ENCODE measurements at regions not wholly inside any gene's neighbourhood (a gene's known extent, or its start where the extent isn't known, plus 50 kb on each side); places are given as distances from the start of the nearest gene placed in this dataset.
"Not testable (repeated sequence)": the region's sequence is repeated elsewhere in the genome, so short reads cannot be mapped to it uniquely, and the experiment has no call there.

DNA sequence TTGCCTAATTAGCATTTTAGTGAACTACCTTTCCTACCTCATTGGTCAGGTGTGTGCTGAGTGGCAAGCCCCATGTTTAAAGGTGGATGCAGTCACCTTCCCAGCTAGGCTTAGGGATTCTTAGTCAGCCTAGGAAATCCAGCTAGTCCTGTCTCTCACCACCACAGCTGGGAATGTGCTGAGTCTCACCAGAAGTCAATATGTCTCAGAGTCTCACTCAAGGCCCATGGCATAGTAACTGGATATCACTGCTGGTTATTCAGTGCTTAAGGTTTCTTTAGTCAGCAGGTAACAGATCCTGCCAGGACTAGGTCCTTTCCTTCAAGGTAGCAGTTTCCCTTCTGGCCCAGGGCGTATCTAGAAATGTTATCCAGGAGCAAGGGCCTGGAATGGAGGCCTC lies 136.5 kb downstream of the COX18 start:
- no peak for TF ChIP-seq NFYB (CRISPR knock-in tag; conservative IDR thresholded peaks at IDR 0.05; ENCODE audit: low read depth)
- TF ChIP-seq, protein P1, sequence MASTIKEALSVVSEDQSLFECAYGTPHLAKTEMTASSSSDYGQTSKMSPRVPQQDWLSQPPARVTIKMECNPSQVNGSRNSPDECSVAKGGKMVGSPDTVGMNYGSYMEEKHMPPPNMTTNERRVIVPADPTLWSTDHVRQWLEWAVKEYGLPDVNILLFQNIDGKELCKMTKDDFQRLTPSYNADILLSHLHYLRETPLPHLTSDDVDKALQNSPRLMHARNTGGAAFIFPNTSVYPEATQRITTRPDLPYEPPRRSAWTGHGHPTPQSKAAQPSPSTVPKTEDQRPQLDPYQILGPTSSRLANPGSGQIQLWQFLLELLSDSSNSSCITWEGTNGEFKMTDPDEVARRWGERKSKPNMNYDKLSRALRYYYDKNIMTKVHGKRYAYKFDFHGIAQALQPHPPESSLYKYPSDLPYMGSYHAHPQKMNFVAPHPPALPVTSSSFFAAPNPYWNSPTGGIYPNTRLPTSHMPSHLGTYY (CRISPR knock-in tag; IDR thresholded peaks at IDR 0.05): no peak
- no peak for TF ChIP-seq FOXJ3 (CRISPR knock-in tag; IDR thresholded peaks at IDR 0.05; ENCODE audit: borderline replicate concordance)
- TF ChIP-seq JAZF1 (CRISPR knock-in tag; IDR thresholded peaks at IDR 0.05): no peak
- H3K4me3 Mint-ChIP-seq: no peak overlapping the region
- ATAC-seq (no peak), DNase-seq (ENCODE audit: low spot score) (no peak)
- no peak overlapping the region for H3K27ac Mint-ChIP-seq
- no peaks in the 10 kb centered on the region; the same call in 1 of the 2 replicates for H3K27me3 Mint-ChIP-seq (ENCODE audit: low read depth)
- CTCF ChIA-PET: interaction anchor here (0.6 kb wide), 1 partner anchor 17 kb away, joined by 3 read pairs; no protein-coding TSS in a partner anchor
- POLR2A ChIA-PET: no interaction called here
- peaks cover 18% of the 10 kb centered on the region for H3K4me1 Mint-ChIP-seq
- H3K36me3 Mint-ChIP-seq: no peaks in the 10 kb centered on the region
- no peaks in the 10 kb centered on the region; the same call in 1 of the 2 replicates for H3K9me3 Mint-ChIP-seq

DNA sequence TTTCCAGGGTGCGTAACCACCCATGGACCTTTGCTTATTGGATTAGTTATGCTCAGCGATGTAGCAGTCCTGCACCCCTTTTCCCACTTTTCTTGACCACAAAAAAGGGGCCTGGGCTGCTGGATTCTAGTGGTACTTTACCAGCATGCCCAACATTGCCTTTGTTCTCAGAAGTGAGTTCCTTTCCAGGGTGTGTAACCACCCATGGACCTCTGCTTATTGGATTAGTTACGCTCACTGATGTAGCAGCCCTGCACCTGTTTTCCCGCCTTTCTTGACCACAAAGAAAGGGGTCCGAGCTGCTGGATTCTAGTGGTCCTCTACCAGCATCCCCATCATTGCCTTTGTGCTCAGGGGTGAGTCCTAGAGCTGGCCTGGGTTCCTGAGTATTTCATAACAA lies 138.2 kb downstream of the COX18 start:
- H3K27ac Mint-ChIP-seq: no peak overlapping the region
- peaks cover 5% of the 10 kb centered on the region for H3K9me3 Mint-ChIP-seq
- no peaks in the 10 kb centered on the region; the same call in 1 of the 2 replicates for H3K27me3 Mint-ChIP-seq (ENCODE audit: low read depth)
- no peak overlapping the region for H3K4me3 Mint-ChIP-seq
- ATAC-seq (no peak), DNase-seq (ENCODE audit: low spot score) (no peak)
- POLR2A ChIA-PET: no interaction called here
- H3K4me1 Mint-ChIP-seq: peaks cover 18% of the 10 kb centered on the region
- CTCF ChIA-PET: no interaction called here
- no peaks in the 10 kb centered on the region for H3K36me3 Mint-ChIP-seq
- TF ChIP-seq, protein P2, sequence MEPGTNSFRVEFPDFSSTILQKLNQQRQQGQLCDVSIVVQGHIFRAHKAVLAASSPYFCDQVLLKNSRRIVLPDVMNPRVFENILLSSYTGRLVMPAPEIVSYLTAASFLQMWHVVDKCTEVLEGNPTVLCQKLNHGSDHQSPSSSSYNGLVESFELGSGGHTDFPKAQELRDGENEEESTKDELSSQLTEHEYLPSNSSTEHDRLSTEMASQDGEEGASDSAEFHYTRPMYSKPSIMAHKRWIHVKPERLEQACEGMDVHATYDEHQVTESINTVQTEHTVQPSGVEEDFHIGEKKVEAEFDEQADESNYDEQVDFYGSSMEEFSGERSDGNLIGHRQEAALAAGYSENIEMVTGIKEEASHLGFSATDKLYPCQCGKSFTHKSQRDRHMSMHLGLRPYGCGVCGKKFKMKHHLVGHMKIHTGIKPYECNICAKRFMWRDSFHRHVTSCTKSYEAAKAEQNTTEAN (CRISPR knock-in tag; IDR thresholded peaks at IDR 0.05): no peak
- TF ChIP-seq CBFB (CRISPR knock-in tag; IDR thresholded peaks at IDR 0.05; ENCODE audit: low read depth) (no peak), ETV6 (CRISPR knock-in tag; IDR thresholded peaks at IDR 0.05) (no peak), GABPB1 (CRISPR knock-in tag; IDR thresholded peaks at IDR 0.05) (no peak), ATF1 (CRISPR knock-in tag; IDR thresholded peaks at IDR 0.05) (no peak), NR3C1 (CRISPR knock-in tag; conservative IDR thresholded peaks at IDR 0.05; ENCODE audit: low read depth) (no peak), SOX15 (CRISPR knock-in tag; IDR thresholded peaks at IDR 0.05) (no peak), JUN (CRISPR knock-in tag; IDR thresholded peaks at IDR 0.05) (no peak), FOXP1 (CRISPR knock-in tag; IDR thresholded peaks at IDR 0.05; ENCODE audit: borderline replicate concordance) (no peak), ZNF232 (CRISPR knock-in tag; IDR thresholded peaks at IDR 0.05) (no peak)
- TF ChIP-seq, protein P3, sequence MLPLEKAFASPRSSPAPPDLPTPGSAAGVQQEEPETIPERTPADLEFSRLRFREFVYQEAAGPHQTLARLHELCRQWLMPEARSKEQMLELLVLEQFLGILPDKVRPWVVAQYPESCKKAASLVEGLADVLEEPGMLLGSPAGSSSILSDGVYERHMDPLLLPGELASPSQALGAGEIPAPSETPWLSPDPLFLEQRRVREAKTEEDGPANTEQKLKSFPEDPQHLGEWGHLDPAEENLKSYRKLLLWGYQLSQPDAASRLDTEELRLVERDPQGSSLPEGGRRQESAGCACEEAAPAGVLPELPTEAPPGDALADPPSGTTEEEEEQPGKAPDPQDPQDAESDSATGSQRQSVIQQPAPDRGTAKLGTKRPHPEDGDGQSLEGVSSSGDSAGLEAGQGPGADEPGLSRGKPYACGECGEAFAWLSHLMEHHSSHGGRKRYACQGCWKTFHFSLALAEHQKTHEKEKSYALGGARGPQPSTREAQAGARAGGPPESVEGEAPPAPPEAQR (CRISPR knock-in tag; IDR thresholded peaks at IDR 0.05): no peak
- TF ChIP-seq, protein P4, sequence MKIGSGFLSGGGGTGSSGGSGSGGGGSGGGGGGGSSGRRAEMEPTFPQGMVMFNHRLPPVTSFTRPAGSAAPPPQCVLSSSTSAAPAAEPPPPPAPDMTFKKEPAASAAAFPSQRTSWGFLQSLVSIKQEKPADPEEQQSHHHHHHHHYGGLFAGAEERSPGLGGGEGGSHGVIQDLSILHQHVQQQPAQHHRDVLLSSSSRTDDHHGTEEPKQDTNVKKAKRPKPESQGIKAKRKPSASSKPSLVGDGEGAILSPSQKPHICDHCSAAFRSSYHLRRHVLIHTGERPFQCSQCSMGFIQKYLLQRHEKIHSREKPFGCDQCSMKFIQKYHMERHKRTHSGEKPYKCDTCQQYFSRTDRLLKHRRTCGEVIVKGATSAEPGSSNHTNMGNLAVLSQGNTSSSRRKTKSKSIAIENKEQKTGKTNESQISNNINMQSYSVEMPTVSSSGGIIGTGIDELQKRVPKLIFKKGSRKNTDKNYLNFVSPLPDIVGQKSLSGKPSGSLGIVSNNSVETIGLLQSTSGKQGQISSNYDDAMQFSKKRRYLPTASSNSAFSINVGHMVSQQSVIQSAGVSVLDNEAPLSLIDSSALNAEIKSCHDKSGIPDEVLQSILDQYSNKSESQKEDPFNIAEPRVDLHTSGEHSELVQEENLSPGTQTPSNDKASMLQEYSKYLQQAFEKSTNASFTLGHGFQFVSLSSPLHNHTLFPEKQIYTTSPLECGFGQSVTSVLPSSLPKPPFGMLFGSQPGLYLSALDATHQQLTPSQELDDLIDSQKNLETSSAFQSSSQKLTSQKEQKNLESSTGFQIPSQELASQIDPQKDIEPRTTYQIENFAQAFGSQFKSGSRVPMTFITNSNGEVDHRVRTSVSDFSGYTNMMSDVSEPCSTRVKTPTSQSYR (CRISPR knock-in tag; IDR thresholded peaks at IDR 0.05): no peak
- TF ChIP-seq, protein P5, sequence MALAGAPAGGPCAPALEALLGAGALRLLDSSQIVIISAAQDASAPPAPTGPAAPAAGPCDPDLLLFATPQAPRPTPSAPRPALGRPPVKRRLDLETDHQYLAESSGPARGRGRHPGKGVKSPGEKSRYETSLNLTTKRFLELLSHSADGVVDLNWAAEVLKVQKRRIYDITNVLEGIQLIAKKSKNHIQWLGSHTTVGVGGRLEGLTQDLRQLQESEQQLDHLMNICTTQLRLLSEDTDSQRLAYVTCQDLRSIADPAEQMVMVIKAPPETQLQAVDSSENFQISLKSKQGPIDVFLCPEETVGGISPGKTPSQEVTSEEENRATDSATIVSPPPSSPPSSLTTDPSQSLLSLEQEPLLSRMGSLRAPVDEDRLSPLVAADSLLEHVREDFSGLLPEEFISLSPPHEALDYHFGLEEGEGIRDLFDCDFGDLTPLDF (CRISPR knock-in tag; IDR thresholded peaks at IDR 0.05): no peak
- TF ChIP-seq, protein P6, sequence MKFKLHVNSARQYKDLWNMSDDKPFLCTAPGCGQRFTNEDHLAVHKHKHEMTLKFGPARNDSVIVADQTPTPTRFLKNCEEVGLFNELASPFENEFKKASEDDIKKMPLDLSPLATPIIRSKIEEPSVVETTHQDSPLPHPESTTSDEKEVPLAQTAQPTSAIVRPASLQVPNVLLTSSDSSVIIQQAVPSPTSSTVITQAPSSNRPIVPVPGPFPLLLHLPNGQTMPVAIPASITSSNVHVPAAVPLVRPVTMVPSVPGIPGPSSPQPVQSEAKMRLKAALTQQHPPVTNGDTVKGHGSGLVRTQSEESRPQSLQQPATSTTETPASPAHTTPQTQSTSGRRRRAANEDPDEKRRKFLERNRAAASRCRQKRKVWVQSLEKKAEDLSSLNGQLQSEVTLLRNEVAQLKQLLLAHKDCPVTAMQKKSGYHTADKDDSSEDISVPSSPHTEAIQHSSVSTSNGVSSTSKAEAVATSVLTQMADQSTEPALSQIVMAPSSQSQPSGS (CRISPR knock-in tag; IDR thresholded peaks at IDR 0.05; ENCODE audit: borderline replicate concordance, low read depth): no peak
- TF ChIP-seq, protein P7, sequence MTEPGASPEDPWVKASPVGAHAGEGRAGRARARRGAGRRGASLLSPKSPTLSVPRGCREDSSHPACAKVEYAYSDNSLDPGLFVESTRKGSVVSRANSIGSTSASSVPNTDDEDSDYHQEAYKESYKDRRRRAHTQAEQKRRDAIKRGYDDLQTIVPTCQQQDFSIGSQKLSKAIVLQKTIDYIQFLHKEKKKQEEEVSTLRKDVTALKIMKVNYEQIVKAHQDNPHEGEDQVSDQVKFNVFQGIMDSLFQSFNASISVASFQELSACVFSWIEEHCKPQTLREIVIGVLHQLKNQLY (CRISPR knock-in tag; IDR thresholded peaks at IDR 0.05): no peak

DNA sequence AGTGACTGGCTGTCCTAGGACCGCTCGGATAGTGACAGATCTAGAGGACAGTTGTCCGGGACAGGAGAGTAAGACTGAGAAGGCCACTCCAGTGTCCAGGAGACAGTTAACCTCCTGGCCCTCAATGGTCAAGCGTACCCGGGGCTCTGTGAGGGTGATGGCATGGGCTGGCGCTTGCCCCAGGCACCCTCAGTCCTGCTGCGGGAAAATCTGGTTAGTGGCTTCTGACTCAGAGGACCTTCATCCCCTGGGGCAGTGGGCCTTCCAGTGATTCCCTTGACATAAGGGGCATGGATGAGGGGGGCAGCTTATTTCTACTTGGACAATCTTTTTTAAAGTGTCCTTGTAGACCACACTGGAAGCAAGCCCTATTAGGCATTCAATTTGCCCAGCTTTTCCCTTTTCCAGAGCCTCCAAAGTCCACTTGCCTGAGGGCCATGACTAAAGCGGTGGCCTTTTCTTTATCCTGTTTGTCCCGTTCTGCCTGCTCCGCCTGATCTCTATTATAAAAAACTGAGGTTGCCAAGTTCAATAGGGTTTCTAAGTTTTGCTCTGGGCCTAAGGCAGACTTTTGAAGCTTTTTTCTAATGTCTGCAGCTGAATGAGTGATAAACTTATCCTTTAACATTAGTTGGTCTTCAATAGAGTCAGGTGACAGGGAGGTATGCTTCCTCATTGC lies 139.8 kb downstream of the COX18 start:
- H3K4me3 Mint-ChIP-seq; POLR2A ChIA-PET; ATAC-seq; H3K36me3 Mint-ChIP-seq; DNase-seq (ENCODE audit: low spot score); H3K27ac Mint-ChIP-seq; CTCF ChIA-PET; H3K27me3 Mint-ChIP-seq (ENCODE audit: low read depth): not testable (repeated sequence)
- Mint-ChIP-seq H3K4me1 (peaks cover 15% of the 10 kb centered on the region), H3K9me3 (peaks cover 14% of the 10 kb centered on the region)

All from WTC11 (cell line).